GM12878 (cell line): ENCODE measurements at regions not wholly inside any gene's neighbourhood (a gene's known extent, or its start where the extent isn't known, plus 50 kb on each side); places are given as distances from the start of the nearest gene placed in this dataset.
A peak's percentile ranks its signal among the peaks of the same experiment; 100 is the strongest.

ENCODE experiments used
- ATAC-seq: fragments of 200-7000 bp; cut with Tn5 transposase; 3 replicates; pipeline ENCODE4 v1.9.1; 2020; ENCODE audit warnings: mild to moderate bottlenecking, moderate library complexity
- BruUV-seq: library from RNA; stranded (reverse); fragments of 400-500 nt; replicated peaks from 2 replicates; lab custom pipeline; 2021; lab: Mats Ljungman, UMichigan
- CTCF ChIA-PET: fragments of 300-600 bp; sonication (Branson Sonifier 250); formaldehyde crosslinking; extraction: SDS; loops from one replicate; lab custom pipeline; 2021; ENCODE audit warnings: inconsistent platforms; lab: Yijun Ruan, JAX
- POLR2A ChIA-PET: fragments of 350-600 bp; formaldehyde crosslinking; extraction: SDS; loops from one replicate; lab custom pipeline; 2021; ENCODE audit warnings: inconsistent platforms; lab: Charles Lee
- RAD21 ChIA-PET: fragments of 300-600 bp; sonication (Branson Sonifier 250); formaldehyde crosslinking; loops from one replicate; lab custom pipeline; 2023; ENCODE audit warnings: antibody characterized with exemption; ENCODE audit not compliant: unreplicated experiment; lab: Charles Lee
- SMC1A ChIA-PET: fragments of 300-600 bp; sonication (Branson Sonifier 250); formaldehyde crosslinking; loops from one replicate; lab custom pipeline; 2023; ENCODE audit not compliant: unreplicated experiment, uncharacterized antibody; lab: Charles Lee
- DNase-seq: peaks from one replicate; pipeline ENCODE4 v3.0.0-alpha.2; 2011; ENCODE audit warnings: low read depth, low spot score
- FAIRE-seq: peaks from 3 replicates; lab custom pipeline; 2011; peaks lifted over from hg19 to GRCh38; lab: Jason Lieb, UNC
- H2AFZ ChIP-seq: 2 replicates; pipeline ENCODE4 v1.6.0; 2011; ENCODE audit warnings: low read depth, low read length, control low read depth; ENCODE audit not compliant: control insufficient read depth
- H3K27ac ChIP-seq: 2 replicates; pipeline ENCODE4 v1.5.1; 2011; ENCODE audit warnings: control low read depth; ENCODE audit not compliant: control insufficient read depth, insufficient read depth
- H3K27me3 ChIP-seq, 2 experiments: replicated peaks in 1 of 2; 2 replicates each; pipeline versions ENCODE4 v1.6.0 to v1.6.1; 2011; ENCODE audit warnings: low read length in 1 of 2; ENCODE audit not compliant: control insufficient read depth in 2 of 2, insufficient read depth in 2 of 2
- H3K36me3 ChIP-seq, 2 experiments: 2 replicates each; pipeline ENCODE4 v1.5.1; 2011; ENCODE audit warnings: low read length in 1 of 2; ENCODE audit not compliant: control insufficient read depth in 2 of 2, insufficient read depth in 2 of 2
- H3K4me1 ChIP-seq: 2 replicates; pipeline ENCODE4 v1.6.1; 2011; ENCODE audit warnings: mild to moderate bottlenecking, low read length, moderate library complexity, mixed read lengths; ENCODE audit not compliant: control insufficient read depth, insufficient read depth
- H3K4me2 ChIP-seq: 2 replicates; pipeline ENCODE4 v1.6.0; 2011; ENCODE audit warnings: control low read depth; ENCODE audit not compliant: control insufficient read depth, insufficient read depth
- H3K4me3 ChIP-seq: fragments of 200-600 bp; sonication (generic); 2 replicates; pipeline ENCODE4 v1.5.1; 2016
- H3K79me2 ChIP-seq: 2 replicates; pipeline ENCODE4 v1.6.0; 2011; ENCODE audit warnings: low read length; ENCODE audit not compliant: control insufficient read depth, insufficient read depth
- H3K9ac ChIP-seq: 2 replicates; pipeline ENCODE4 v1.8.0; 2011; ENCODE audit warnings: low read length, control low read depth, mixed read lengths; ENCODE audit not compliant: control insufficient read depth, insufficient read depth
- H3K9me3 ChIP-seq: replicated peaks from 3 replicates; pipeline ENCODE4 v1.5.1; 2011; ENCODE audit warnings: mild to moderate bottlenecking, low read length; ENCODE audit not compliant: control insufficient read depth, insufficient read depth
- H4K20me1 ChIP-seq: 2 replicates; pipeline ENCODE4 v1.6.0; 2011; ENCODE audit not compliant: control insufficient read depth, insufficient read depth
- DPF2 ChIP-seq: fragments of 450-650 bp; IDR thresholded peaks from 2 replicates; pipeline ENCODE4 v1.6.1; 2017; ENCODE audit warnings: mild to moderate bottlenecking
- EP300 ChIP-seq, 2 experiments: fragments of 150-350 bp in 1 of 2; IDR thresholded peaks; 2 replicates each; pipeline ENCODE4 v1.6.1; 2011 to 2012; ENCODE audit warnings: low read depth in 2 of 2, low read length in 2 of 2, borderline replicate concordance in 1 of 2, improper control_type of control experiment in 1 of 2, inconsistent platforms in 1 of 2; ENCODE audit not compliant: control insufficient read depth in 1 of 2
- HDAC2 ChIP-seq: fragments of 200-600 bp; sonication (generic); IDR thresholded peaks from 2 replicates; pipeline ENCODE4 v1.6.1; 2017
- MTA3 ChIP-seq: IDR thresholded peaks from 2 replicates; pipeline ENCODE4 v1.6.1; 2012; ENCODE audit warnings: low read length, inconsistent platforms, borderline replicate concordance
- PML ChIP-seq: IDR thresholded peaks from 2 replicates; pipeline ENCODE4 v1.6.1; 2012; ENCODE audit warnings: low read length, inconsistent platforms
- RELA ChIP-seq: fragments of 450-650 bp; IDR thresholded peaks from 2 replicates; pipeline ENCODE4 v1.8.0; 2014; ENCODE audit warnings: borderline replicate concordance; ENCODE audit not compliant: partially characterized antibody
- REST ChIP-seq: IDR thresholded peaks from 2 replicates; pipeline ENCODE4 v1.6.1; 2012; ENCODE audit warnings: mild to moderate bottlenecking, low read depth, low read length
- RFX5 ChIP-seq: IDR thresholded peaks from 2 replicates; pipeline ENCODE4 v1.6.1; 2011; ENCODE audit warnings: low read depth, low read length, improper control_type of control experiment
- SUZ12 ChIP-seq: fragments of 200-600 bp; sonication (generic); IDR thresholded peaks from one replicate; pipeline ENCODE4 v1.6.1; 2018; ENCODE audit warnings: antibody characterized with exemption, mild to moderate bottlenecking; ENCODE audit not compliant: unreplicated experiment
- TAF1 ChIP-seq: IDR thresholded peaks from 2 replicates; pipeline ENCODE4 v1.6.1; 2011; ENCODE audit warnings: mild to moderate bottlenecking, low read depth, low read length, borderline replicate concordance
- TBL1XR1 ChIP-seq: IDR thresholded peaks from 2 replicates; pipeline ENCODE4 v1.6.1; 2012; ENCODE audit warnings: low read depth, low read length, improper control_type of control experiment
- WRNIP1 ChIP-seq: IDR thresholded peaks from 2 replicates; pipeline ENCODE4 v1.6.1; 2011; ENCODE audit warnings: low read depth, low read length, improper control_type of control experiment, borderline replicate concordance
- WGBS: methylation state at CpG from one replicate; pipeline ENCODE4 v1.1.6; 2016; ENCODE audit warnings: low lambda C conversion rate; ENCODE audit not compliant: insufficient replicate concordance, insufficient coverage; ENCODE audit errors: missing lambda C conversion rate; 5-methylcytosine and 5-hydroxymethylcytosine counted together
- in situ Hi-C: fragments of 300-500 bp; cut with MboI; formaldehyde crosslinking; loops from 9 replicates; pipeline ENCODE4 v1.14.3; 2018; ENCODE audit warnings: mixed read lengths
- intact Hi-C: fragments of 100-400 bp; cut with micrococcal nuclease; formaldehyde crosslinking; loops from one replicate; pipeline ENCODE4 v1.14.2; 2022; ENCODE audit not compliant: unreplicated experiment
- TF ChIP-seq, protein P1 (sequence below): IDR thresholded peaks from 2 replicates; pipeline ENCODE4 v1.6.1; 2011; ENCODE audit warnings: mild to moderate bottlenecking, low read depth, low read length, moderate library complexity; ENCODE audit not compliant: insufficient replicate concordance

- TF ChIP-seq TBL1XR1 (peak; percentile 52; the same call in 1 of the 2 replicates), RFX5 (no peak), DPF2 (peak; percentile 63), HDAC2 (no peak)
Observed at GRCh38 chr4:114423582-114423981, 175.0 kb upstream of the UGT8 start (continued).

GRCh38 chr4:114435116-114435515 is 163.5 kb upstream of the UGT8 start:
- ChIA-PET CTCF (no interaction called here), SMC1A (no interaction called here), RAD21 (interaction anchor here (0.5 kb wide), 1 partner anchor 1670 kb away, joined by 3 read pairs; no protein-coding TSS in a partner anchor), POLR2A (no interaction called here)
- ATAC-seq = no peak
- Histone ChIP-seq H3K4me1 (no peaks in the 10 kb centered on the region), H3K79me2 (no peaks in the 10 kb centered on the region), H3K36me3 (no peaks in the 10 kb centered on the region), H2AFZ (no peak overlapping the region), H3K27ac (no peak overlapping the region), H3K9ac (no peak overlapping the region), H3K4me3 (no peak overlapping the region), H4K20me1 (no peaks in the 10 kb centered on the region), H3K9me3 (no peaks in the 10 kb centered on the region), H3K4me2 (no peak overlapping the region), H3K27me3 (no peaks in the 10 kb centered on the region)
- in situ Hi-C loops (no loop called here), intact Hi-C loops (no loop called here)
- BruUV-seq = no TSS peak
- no peak for DNase-seq
- TF ChIP-seq RELA = no peak
- TF ChIP-seq, protein P1, sequence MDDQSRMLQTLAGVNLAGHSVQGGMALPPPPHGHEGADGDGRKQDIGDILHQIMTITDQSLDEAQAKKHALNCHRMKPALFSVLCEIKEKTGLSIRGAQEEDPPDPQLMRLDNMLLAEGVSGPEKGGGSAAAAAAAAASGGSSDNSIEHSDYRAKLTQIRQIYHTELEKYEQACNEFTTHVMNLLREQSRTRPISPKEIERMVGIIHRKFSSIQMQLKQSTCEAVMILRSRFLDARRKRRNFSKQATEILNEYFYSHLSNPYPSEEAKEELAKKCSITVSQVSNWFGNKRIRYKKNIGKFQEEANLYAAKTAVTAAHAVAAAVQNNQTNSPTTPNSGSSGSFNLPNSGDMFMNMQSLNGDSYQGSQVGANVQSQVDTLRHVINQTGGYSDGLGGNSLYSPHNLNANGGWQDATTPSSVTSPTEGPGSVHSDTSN = no peak
- TF ChIP-seq REST = no peak
- TF ChIP-seq MTA3 = no peak
- no peak for TF ChIP-seq SUZ12
- TF ChIP-seq WRNIP1 = no peak
- TF ChIP-seq PML = no peak
- TF ChIP-seq EP300 (IDR thresholded peaks at IDR 0.05; ENCODE audit: borderline replicate concordance in 1 of 2, control insufficient read depth in 1 of 2, low read depth in 2 of 2, low read length in 2 of 2) = no peak
- TF ChIP-seq TAF1 = no peak
- 88% methylated on average over 1 of the region's 1 CpG for WGBS
- FAIRE-seq = no peak
